IPS-NIHi11 (cell line): ENCODE measurements at regions not wholly inside any gene's neighbourhood (a gene's known extent, or its start where the extent isn't known, plus 50 kb on each side); places are given as distances from the start of the nearest gene placed in this dataset.
A peak's percentile ranks its signal among the peaks of the same experiment; 100 is the strongest.

Experiments
- DNase-seq: peaks from one replicate; pipeline ENCODE4 v3.0.0; 2012; ENCODE audit warnings: mixed read lengths, low spot score

- no peak for DNase-seq
These were observed 2092.4 kb upstream of the TENM3 start for GRCh38 chr4:180150818-180151217.

GRCh38 chr4:180152831-180153230 is 2090.4 kb upstream of the TENM3 start:
- no peak for DNase-seq

- no peak for DNase-seq
These were observed 2089.6 kb upstream of the TENM3 start for GRCh38 chr4:180153587-180153986.

- DNase-seq, result no peak
These were observed 2086.5 kb upstream of the TENM3 start for GRCh38 chr4:180156684-180157083.

- no peak for DNase-seq
These were observed 2082.8 kb upstream of the TENM3 start for GRCh38 chr4:180160195-180160983.

GRCh38 chr4:180164799-180165198 is 2078.4 kb upstream of the TENM3 start:
- no peak for DNase-seq

- no peak for DNase-seq
These were observed 2073.8 kb upstream of the TENM3 start for GRCh38 chr4:180169394-180169793.

GRCh38 chr4:180169966-180170365 is 2073.2 kb upstream of the TENM3 start:
- DNase-seq, result no peak

GRCh38 chr4:180179146-180179545 is 2064.1 kb upstream of the TENM3 start:
- DNase-seq, result no peak

- no peak for DNase-seq
These were observed 2053.5 kb upstream of the TENM3 start for GRCh38 chr4:180189666-180190065.

GRCh38 chr4:180190382-180190781 is 2052.8 kb upstream of the TENM3 start:
- DNase-seq, result no peak

- no peak for DNase-seq
These were observed 2045.7 kb upstream of the TENM3 start for GRCh38 chr4:180197471-180197870.

GRCh38 chr4:180203349-180203748 is 2039.9 kb upstream of the TENM3 start:
- DNase-seq, result no peak

- no peak for DNase-seq
These were observed 2037.9 kb upstream of the TENM3 start for GRCh38 chr4:180205276-180205675.

- no peak for DNase-seq
These were observed 2035.3 kb upstream of the TENM3 start for GRCh38 chr4:180207921-180208320.

GRCh38 chr4:180217070-180217469 is 2026.1 kb upstream of the TENM3 start:
- DNase-seq, result no peak

- no peak for DNase-seq
These were observed 2024.1 kb upstream of the TENM3 start for GRCh38 chr4:180219080-180219479.

GRCh38 chr4:180225977-180226376 is 2017.2 kb upstream of the TENM3 start:
- DNase-seq, result no peak

- DNase-seq, result peak; percentile 41
These were observed 2008.5 kb upstream of the TENM3 start for GRCh38 chr4:180234730-180235129.

GRCh38 chr4:180240670-180241069 is 2002.5 kb upstream of the TENM3 start:
- DNase-seq, result no peak

- DNase-seq, result no peak
These were observed 1989.8 kb upstream of the TENM3 start for GRCh38 chr4:180253419-180253818.

- DNase-seq, result no peak
These were observed 1981.9 kb upstream of the TENM3 start for GRCh38 chr4:180261346-180261745.

GRCh38 chr4:180280076-180280475 is 1963.1 kb upstream of the TENM3 start:
- DNase-seq, result no peak

- no peak for DNase-seq
These were observed 1962.4 kb upstream of the TENM3 start for GRCh38 chr4:180280726-180281297.
